Right atrium auricular region (tissue), 2 donors: ENCODE measurements at regions not wholly inside any gene's neighbourhood (a gene's known extent, or its start where the extent isn't known, plus 50 kb on each side); places are given as distances from the start of the nearest gene placed in this dataset.
"Not testable (repeated sequence)": the region's sequence is repeated elsewhere in the genome, so short reads cannot be mapped to it uniquely, and the experiment has no call there.

Source experiments
- DNase-seq: peaks from one replicate; pipeline ENCODE4 v3.0.0-alpha.2; 2019; ENCODE audit warnings: low spot score
- H3K27ac ChIP-seq, 2 donors: fragments of 200-600 bp; sonication (generic); 1 replicate in 1 of 2; 2 replicates in 1 of 2; pipeline ENCODE4 v1.5.1; 2016 to 2019
- H3K27me3 ChIP-seq, 2 donors: fragments of 200-600 bp; sonication (generic); one replicate each; pipeline versions ENCODE4 v1.5.1 to v1.6.0; 2017 to 2019
- H3K36me3 ChIP-seq: fragments of 200-600 bp; sonication (generic); one replicate; pipeline ENCODE4 v1.5.1; 2016
- H3K4me1 ChIP-seq, 2 donors: fragments of 200-600 bp; sonication (generic); one replicate each; pipeline versions ENCODE4 v1.5.1 to v1.6.0; 2017 to 2019
- H3K4me3 ChIP-seq, 2 donors: fragments of 200-600 bp; sonication (generic); 1 replicate in 1 of 2; 2 replicates in 1 of 2; pipeline ENCODE4 v1.5.1; 2017 to 2019; ENCODE audit warnings: mild to moderate bottlenecking in 1 of 2, moderate library complexity in 1 of 2
- H3K9me3 ChIP-seq, 2 donors: fragments of 200-600 bp; sonication (generic); one replicate each; pipeline ENCODE4 v1.5.1; 2019
- TF ChIP-seq, protein P1 (sequence below), 2 donors: fragments of 200-600 bp; sonication (generic); IDR thresholded peaks; one replicate each; pipeline ENCODE4 v1.5.1; 2019; ENCODE audit warnings: antibody characterized with exemption in 2 of 2

DNA sequence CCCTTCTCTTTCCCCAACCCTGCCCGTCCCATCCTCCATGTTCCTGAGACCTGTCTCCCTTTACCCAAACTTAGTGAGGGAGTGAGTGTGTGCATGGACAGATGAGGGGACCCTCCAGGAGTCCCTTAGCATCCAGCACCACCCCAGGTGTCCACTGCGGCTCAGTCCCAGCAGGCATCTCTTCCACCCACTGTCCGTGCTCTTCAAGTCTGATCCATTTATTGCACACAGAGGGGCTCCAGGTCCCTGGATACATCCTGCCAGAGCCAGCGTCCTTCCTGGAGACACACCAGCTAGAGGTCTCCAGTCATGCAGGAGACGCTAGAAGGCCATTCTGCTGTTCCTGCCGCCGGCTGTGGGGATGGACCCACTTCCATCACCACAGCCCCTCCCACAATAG, 239.2 kb downstream of the ADGRD1 start:
- no peaks in the 10 kb centered on the region for H3K9me3 ChIP-seq
- no peaks in the 10 kb centered on the region for H3K36me3 ChIP-seq
- no peaks in the 10 kb centered on the region for H3K4me1 ChIP-seq
- H3K27me3 ChIP-seq = no peaks in the 10 kb centered on the region
- H3K4me3 ChIP-seq = no peak overlapping the region
- TF ChIP-seq, protein P1, sequence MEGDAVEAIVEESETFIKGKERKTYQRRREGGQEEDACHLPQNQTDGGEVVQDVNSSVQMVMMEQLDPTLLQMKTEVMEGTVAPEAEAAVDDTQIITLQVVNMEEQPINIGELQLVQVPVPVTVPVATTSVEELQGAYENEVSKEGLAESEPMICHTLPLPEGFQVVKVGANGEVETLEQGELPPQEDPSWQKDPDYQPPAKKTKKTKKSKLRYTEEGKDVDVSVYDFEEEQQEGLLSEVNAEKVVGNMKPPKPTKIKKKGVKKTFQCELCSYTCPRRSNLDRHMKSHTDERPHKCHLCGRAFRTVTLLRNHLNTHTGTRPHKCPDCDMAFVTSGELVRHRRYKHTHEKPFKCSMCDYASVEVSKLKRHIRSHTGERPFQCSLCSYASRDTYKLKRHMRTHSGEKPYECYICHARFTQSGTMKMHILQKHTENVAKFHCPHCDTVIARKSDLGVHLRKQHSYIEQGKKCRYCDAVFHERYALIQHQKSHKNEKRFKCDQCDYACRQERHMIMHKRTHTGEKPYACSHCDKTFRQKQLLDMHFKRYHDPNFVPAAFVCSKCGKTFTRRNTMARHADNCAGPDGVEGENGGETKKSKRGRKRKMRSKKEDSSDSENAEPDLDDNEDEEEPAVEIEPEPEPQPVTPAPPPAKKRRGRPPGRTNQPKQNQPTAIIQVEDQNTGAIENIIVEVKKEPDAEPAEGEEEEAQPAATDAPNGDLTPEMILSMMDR (IDR thresholded peaks at IDR 0.05) = no peak
- no peak for DNase-seq
- no peak overlapping the region for H3K27ac ChIP-seq

DNA sequence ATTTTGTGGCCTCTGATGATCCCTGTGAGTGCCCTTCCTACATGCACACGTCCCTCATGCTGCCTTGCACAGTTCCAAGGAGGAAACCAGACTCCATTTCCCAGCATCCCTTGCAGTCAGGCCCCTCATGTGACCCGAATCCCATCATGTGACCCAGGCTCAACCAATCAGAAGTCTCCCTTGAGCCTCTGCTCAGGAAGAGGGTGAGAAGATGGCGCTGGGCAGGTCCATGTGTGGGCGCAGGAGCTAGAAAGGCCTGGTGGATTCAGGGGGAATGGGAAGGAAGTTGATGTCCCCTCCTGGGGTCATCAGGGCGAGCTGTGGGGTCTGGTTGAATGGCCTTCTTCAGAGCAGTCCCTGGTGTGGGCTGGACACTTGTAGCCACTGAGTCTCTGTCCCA, 240.5 kb downstream of the ADGRD1 start:
- H3K36me3 ChIP-seq = no peaks in the 10 kb centered on the region
- H3K4me1 ChIP-seq = no peaks in the 10 kb centered on the region
- H3K27me3 ChIP-seq = no peaks in the 10 kb centered on the region
- no peak overlapping the region for H3K27ac ChIP-seq
- H3K4me3 ChIP-seq = no peak overlapping the region
- peak; percentile 36 for DNase-seq
- H3K9me3 ChIP-seq = no peaks in the 10 kb centered on the region
- TF ChIP-seq, protein P1 (IDR thresholded peaks at IDR 0.05) = no peak

DNA sequence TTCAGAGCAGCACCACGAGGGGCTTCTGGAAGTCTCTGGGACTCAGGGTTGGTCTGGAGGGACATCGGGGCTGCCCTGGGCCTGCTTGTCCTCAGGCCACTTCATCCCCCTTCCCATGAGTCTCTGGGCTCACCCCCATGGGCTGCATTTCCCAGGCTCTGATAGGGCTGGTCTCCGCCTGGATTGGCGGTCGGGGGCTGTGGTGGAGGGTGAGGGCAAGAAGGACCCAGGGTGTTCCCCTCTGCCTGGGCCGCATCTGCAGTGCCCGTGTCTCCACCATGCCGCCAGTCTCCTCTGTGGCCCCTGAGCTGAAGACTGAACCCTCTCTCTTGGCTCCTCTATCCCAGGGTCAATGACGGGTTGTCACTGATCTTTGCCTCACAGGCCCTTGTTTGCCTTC, 242.1 kb downstream of the ADGRD1 start:
- Histone ChIP-seq H3K4me1 (no peaks in the 10 kb centered on the region), H3K27me3 (no peaks in the 10 kb centered on the region), H3K27ac (no peak overlapping the region), H3K36me3 (no peaks in the 10 kb centered on the region), H3K4me3 (no peak overlapping the region), H3K9me3 (no peaks in the 10 kb centered on the region)
- DNase-seq = peak; percentile 48
- TF ChIP-seq, protein P1 (IDR thresholded peaks at IDR 0.05) = no peak

DNA sequence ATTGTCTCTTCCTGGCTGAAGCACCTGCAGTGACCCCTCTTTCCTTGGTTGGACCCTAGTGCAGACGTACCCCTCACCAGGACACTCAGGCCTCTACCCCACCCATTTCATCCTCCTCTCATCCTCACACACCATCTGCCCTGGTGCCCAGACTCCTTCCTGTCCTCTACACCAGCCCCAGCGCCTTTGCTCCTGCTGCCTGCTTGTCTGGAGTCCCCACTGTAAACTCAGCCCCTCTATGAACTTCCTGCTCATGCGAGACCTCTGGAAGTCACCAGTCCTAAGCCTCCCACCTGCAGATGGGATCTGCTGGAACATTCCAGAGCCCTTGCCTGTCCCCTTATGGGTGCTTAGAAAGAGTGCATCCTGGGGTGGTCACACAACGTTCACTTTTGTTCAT, 242.5 kb downstream of the ADGRD1 start:
- Histone ChIP-seq H3K4me1 (no peaks in the 10 kb centered on the region), H3K27me3 (no peaks in the 10 kb centered on the region), H3K27ac (no peak overlapping the region), H3K9me3 (no peaks in the 10 kb centered on the region), H3K36me3 (no peaks in the 10 kb centered on the region), H3K4me3 (no peak overlapping the region)
- peak; percentile 46 for DNase-seq
- TF ChIP-seq, protein P1 (IDR thresholded peaks at IDR 0.05) = no peak

DNA sequence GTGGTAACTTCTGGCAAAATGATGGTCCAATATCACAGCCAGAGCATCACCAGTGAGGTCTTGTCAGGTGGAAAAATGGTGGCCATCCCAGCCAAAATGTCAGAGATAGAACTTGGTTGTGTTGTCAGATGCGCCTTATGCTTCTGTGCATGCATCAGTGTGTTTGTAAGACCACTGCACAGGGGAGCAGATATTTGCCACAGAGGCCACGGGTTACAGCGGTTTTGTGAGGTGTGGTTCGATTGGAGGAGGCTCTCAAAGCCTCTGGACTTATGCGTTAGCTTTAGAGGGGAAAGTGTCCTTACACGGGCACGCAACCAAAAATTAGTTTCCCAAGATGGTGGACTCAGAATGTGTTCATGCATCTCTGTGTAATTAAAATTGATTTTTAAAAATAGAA, 243.8 kb downstream of the ADGRD1 start:
- H3K36me3 ChIP-seq = no peaks in the 10 kb centered on the region
- H3K9me3 ChIP-seq = no peaks in the 10 kb centered on the region
- DNase-seq = peak; percentile 42
- H3K27ac ChIP-seq = no peak overlapping the region
- no peak overlapping the region for H3K4me3 ChIP-seq
- no peaks in the 10 kb centered on the region for H3K4me1 ChIP-seq
- H3K27me3 ChIP-seq = no peaks in the 10 kb centered on the region
- TF ChIP-seq, protein P1 (IDR thresholded peaks at IDR 0.05) = no peak

DNA sequence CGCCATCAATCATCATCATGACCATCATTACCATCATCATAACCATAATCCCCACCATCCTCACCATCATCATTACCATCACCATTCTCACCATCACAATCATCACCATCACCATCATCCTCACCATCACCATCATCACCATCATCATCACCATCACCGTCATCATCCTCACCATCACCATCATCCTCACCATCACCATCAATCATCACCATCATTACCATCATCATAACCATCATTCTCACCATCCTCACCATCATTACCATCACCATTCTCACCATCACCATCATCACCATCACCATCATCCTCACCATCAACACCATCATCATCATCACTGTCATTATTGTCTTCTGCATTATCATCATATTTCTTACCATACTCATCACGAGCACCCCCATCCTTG, 245.5 kb downstream of the ADGRD1 start:
- Histone ChIP-seq H3K9me3 (no peaks in the 10 kb centered on the region), H3K36me3 (no peaks in the 10 kb centered on the region), H3K27ac (no peak overlapping the region), H3K4me1 (no peaks in the 10 kb centered on the region), H3K27me3 (no peaks in the 10 kb centered on the region), H3K4me3 (no peak overlapping the region)
- no peak for DNase-seq
- TF ChIP-seq, protein P1 (IDR thresholded peaks at IDR 0.05) = no peak

DNA sequence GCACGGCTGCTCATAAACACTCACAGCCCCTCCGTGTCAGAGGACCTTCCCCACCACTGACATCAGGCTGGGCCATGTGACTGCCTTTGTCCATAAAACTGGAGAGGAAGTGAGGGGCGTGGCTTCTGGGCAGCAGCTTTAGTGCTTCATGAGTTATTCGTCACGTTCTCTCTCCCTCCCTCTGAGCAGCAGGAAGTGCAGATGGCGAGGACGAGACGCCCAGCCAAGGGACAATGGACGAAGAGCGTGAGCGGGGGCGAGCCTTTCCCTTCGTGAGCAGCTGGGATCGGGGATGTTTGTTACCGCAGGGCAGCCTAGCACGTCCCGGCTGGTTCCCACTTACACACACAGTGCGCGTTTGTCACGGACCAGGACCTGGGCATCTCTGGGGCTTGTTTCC, 248.2 kb downstream of the ADGRD1 start:
- not testable (repeated sequence) for H3K27me3 ChIP-seq, DNase-seq, H3K36me3 ChIP-seq, H3K4me3 ChIP-seq, H3K9me3 ChIP-seq, H3K27ac ChIP-seq, H3K4me1 ChIP-seq
